ENCODE measurements at regions not wholly inside any gene's neighbourhood (a gene's known extent, or its start where the extent isn't known, plus 50 kb on each side); places are given as distances from the start of the nearest gene placed in this dataset.

- ChIA-PET POLR2A (no interaction called here), CTCF (no interaction called here)
- Mint-ChIP-seq H3K27me3 (peaks cover 4% of the 10 kb centered on the region), H3K27ac (no peak overlapping the region), H3K4me1 (no peaks in the 10 kb centered on the region), H3K9me3 (no peaks in the 10 kb centered on the region), H3K36me3 (ENCODE audit: low read depth) (no peaks in the 10 kb centered on the region), H3K4me3 (no peak overlapping the region)
- DNase-seq (no peak), ATAC-seq (ENCODE audit: low read depth) (no peak)
- intact Hi-C loops (cut with micrococcal nuclease), result no loop called here
- no peak for TF ChIP-seq CTCF (IDR thresholded peaks at IDR 0.05)
Measured at GRCh38 chr2:16249246-16250055, 309.1 kb downstream of the MYCN start.

- no peak overlapping the region for H3K27ac Mint-ChIP-seq
- ATAC-seq (ENCODE audit: low read depth) (no peak), DNase-seq (no peak)
- H3K4me1 Mint-ChIP-seq, result no peaks in the 10 kb centered on the region
- CTCF ChIA-PET, result no interaction called here
- POLR2A ChIA-PET, result no interaction called here
- no peak for TF ChIP-seq CTCF (IDR thresholded peaks at IDR 0.05)
- intact Hi-C loops (cut with micrococcal nuclease), result no loop called here
- H3K27me3 Mint-ChIP-seq, result peaks cover 4% of the 10 kb centered on the region
- no peaks in the 10 kb centered on the region for H3K36me3 Mint-ChIP-seq (ENCODE audit: low read depth)
- no peak overlapping the region for H3K4me3 Mint-ChIP-seq
- H3K9me3 Mint-ChIP-seq, result no peaks in the 10 kb centered on the region
Measured at GRCh38 chr2:16248571-16249105, 308.3 kb downstream of the MYCN start.

GRCh38 chr2:16247326-16248122 is 307.2 kb downstream of the MYCN start:
- CTCF ChIA-PET, result no interaction called here
- Mint-ChIP-seq H3K9me3 (no peaks in the 10 kb centered on the region), H3K27ac (no peak overlapping the region), H3K27me3 (peaks cover 4% of the 10 kb centered on the region), H3K36me3 (ENCODE audit: low read depth) (no peaks in the 10 kb centered on the region), H3K4me1 (no peaks in the 10 kb centered on the region), H3K4me3 (no peak overlapping the region)
- TF ChIP-seq CTCF (IDR thresholded peaks at IDR 0.05), result no peak
- no peak for DNase-seq
- intact Hi-C loops (cut with micrococcal nuclease), result no loop called here
- POLR2A ChIA-PET, result no interaction called here
- no peak for ATAC-seq (ENCODE audit: low read depth)

GRCh38 chr2:16246911-16247310 is 306.6 kb downstream of the MYCN start:
- ChIA-PET CTCF (no interaction called here), POLR2A (no interaction called here)
- intact Hi-C loops (cut with micrococcal nuclease), result no loop called here
- no peak for ATAC-seq (ENCODE audit: low read depth)
- Mint-ChIP-seq H3K27me3 (peaks cover 4% of the 10 kb centered on the region), H3K4me1 (no peaks in the 10 kb centered on the region), H3K36me3 (ENCODE audit: low read depth) (no peaks in the 10 kb centered on the region), H3K9me3 (no peaks in the 10 kb centered on the region), H3K4me3 (no peak overlapping the region), H3K27ac (no peak overlapping the region)
- no peak for TF ChIP-seq CTCF (IDR thresholded peaks at IDR 0.05)
- no peak for DNase-seq

GRCh38 chr2:16246281-16246850 is 306.0 kb downstream of the MYCN start:
- intact Hi-C loops (cut with micrococcal nuclease), result no loop called here
- H3K27ac Mint-ChIP-seq, result no peak overlapping the region
- TF ChIP-seq CTCF (IDR thresholded peaks at IDR 0.05), result no peak

More at GRCh38 chr2:16246281-16246850, 306.0 kb downstream of the MYCN start:
- DNase-seq, result no peak
- Mint-ChIP-seq H3K4me3 (no peak overlapping the region), H3K36me3 (ENCODE audit: low read depth) (no peaks in the 10 kb centered on the region), H3K9me3 (no peaks in the 10 kb centered on the region), H3K27me3 (peaks cover 2% of the 10 kb centered on the region), H3K4me1 (no peaks in the 10 kb centered on the region)
- POLR2A ChIA-PET, result no interaction called here
- CTCF ChIA-PET, result no interaction called here
- no peak for ATAC-seq (ENCODE audit: low read depth)

Data from activated B cell treated with CpG ODN at 0.5 μM for 24 hours (primary cell).